ENCODE measurements at regions not wholly inside any gene's neighbourhood (a gene's known extent, or its start where the extent isn't known, plus 50 kb on each side); places are given as distances from the start of the nearest gene placed in this dataset.

DNA sequence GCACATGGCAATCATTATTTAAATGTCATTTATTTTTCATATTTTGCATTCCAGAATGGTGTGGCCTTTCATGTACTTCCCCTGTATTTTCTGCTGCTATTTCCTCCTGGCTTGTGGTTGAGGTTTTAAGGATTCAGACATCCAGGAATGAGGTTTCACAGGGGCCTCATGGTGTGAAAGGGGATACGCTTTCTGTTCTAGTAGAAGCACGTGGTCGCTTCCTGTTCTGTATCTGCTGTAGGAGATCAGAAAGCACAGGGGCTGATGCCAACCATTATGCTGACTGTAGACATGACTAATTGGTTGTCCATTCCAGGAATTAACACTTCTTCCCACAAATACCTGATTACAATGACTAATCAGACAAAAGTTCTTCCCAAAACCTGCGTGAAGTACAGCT is 405.9 kb downstream of the SHISA9 start:
- TF ChIP-seq, protein P1, sequence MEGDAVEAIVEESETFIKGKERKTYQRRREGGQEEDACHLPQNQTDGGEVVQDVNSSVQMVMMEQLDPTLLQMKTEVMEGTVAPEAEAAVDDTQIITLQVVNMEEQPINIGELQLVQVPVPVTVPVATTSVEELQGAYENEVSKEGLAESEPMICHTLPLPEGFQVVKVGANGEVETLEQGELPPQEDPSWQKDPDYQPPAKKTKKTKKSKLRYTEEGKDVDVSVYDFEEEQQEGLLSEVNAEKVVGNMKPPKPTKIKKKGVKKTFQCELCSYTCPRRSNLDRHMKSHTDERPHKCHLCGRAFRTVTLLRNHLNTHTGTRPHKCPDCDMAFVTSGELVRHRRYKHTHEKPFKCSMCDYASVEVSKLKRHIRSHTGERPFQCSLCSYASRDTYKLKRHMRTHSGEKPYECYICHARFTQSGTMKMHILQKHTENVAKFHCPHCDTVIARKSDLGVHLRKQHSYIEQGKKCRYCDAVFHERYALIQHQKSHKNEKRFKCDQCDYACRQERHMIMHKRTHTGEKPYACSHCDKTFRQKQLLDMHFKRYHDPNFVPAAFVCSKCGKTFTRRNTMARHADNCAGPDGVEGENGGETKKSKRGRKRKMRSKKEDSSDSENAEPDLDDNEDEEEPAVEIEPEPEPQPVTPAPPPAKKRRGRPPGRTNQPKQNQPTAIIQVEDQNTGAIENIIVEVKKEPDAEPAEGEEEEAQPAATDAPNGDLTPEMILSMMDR (IDR thresholded peaks at IDR 0.05): no peak
- TF ChIP-seq EP300 (IDR thresholded peaks at IDR 0.05) (no peak), POLR2AphosphoS5 (IDR thresholded peaks at IDR 0.05) (no peak), POLR2A (IDR thresholded peaks at IDR 0.05) (no peak)

Measured in upper lobe of left lung (tissue), 4 donors.